ENCODE measurements at regions not wholly inside any gene's neighbourhood (a gene's known extent, or its start where the extent isn't known, plus 50 kb on each side); places are given as distances from the start of the nearest gene placed in this dataset.
A peak's percentile ranks its signal among the peaks of the same experiment; 100 is the strongest.

DNA sequence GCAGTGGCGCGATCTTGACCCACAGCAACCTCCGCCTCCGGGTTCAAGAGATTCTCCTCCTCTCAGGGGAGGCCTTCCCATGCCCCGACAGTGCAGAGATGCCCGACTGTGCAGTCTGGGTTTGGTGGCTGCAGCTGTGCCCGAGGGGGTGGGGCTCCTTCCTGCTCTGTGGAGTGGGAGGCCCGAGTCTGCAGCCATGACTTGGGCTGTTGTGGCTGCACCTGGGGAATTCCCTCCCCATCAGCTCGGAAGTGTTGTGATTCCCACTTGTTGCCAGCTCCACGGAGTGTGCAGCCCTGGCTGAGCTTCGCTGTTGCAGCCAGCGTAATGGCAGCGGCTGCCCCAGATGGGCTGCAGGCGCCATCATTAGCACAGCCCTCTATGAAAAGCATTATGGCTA is 66.4 kb upstream of the SMIM36 start:
- intact Hi-C loops (cut with DNase I) = no loop called here
- Histone ChIP-seq H3K36me3 (no peaks in the 10 kb centered on the region), H3K4me1 (peaks cover 0 to 20% (median 0%) of the 10 kb centered on the region in 12 donors), H3K27me3 (peaks cover 0 to 4% (median 0%) of the 10 kb centered on the region in 9 donors), H3K27ac (peak overlapping the region; percentile 55 to 94 (median 78)), H3K4me3 (peak overlapping the region in 11 of 12 donors; percentile 5 to 53 (median 36)), H3K9me3 (no peaks in the 10 kb centered on the region)
- peak; percentile 23 to 68 (median 52) for DNase-seq
- peak; percentile 48 to 79 (median 61) for ATAC-seq
- WGBS, 4 donors = 57 to 78% (median 67%) methylated on average over 11 to 14 of the region's 14 CpGs
- TF ChIP-seq POLR2A (IDR thresholded peaks at IDR 0.05) = no peak
- TF ChIP-seq, protein P1, sequence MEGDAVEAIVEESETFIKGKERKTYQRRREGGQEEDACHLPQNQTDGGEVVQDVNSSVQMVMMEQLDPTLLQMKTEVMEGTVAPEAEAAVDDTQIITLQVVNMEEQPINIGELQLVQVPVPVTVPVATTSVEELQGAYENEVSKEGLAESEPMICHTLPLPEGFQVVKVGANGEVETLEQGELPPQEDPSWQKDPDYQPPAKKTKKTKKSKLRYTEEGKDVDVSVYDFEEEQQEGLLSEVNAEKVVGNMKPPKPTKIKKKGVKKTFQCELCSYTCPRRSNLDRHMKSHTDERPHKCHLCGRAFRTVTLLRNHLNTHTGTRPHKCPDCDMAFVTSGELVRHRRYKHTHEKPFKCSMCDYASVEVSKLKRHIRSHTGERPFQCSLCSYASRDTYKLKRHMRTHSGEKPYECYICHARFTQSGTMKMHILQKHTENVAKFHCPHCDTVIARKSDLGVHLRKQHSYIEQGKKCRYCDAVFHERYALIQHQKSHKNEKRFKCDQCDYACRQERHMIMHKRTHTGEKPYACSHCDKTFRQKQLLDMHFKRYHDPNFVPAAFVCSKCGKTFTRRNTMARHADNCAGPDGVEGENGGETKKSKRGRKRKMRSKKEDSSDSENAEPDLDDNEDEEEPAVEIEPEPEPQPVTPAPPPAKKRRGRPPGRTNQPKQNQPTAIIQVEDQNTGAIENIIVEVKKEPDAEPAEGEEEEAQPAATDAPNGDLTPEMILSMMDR (IDR thresholded peaks at IDR 0.05) = no peak

DNA sequence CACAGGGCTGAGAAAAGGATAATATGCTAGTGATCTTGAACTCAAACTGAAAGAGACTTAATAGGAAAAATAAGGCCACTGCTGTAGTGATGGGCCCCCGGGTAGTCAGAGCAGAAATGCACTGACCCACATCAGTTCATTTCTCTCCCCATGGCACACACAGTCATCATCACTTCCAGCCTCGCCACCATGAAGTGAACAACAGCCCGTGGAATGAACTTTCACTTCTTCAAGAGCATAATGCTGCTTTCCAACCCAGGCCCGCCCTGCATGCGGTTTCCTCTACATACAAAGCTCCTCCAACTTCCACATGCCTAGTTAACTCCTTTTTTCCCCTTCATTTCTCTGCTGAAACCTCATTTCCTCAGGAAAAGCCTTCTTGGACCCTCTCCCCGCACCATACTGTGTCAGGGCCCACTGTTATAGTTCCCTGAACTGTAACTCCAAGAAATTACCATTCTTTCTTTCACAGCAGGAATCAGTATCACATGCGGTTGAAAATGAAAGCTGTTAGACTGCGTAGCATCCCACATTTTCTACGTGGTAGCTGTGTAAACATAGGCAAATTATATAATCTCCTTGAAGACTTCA is 65.8 kb upstream of the SMIM36 start:
- DNase-seq (peak; percentile 40 to 72 (median 46)), ATAC-seq (peak; percentile 65 to 88 (median 76))
- Histone ChIP-seq H3K4me3 (peak overlapping the region in 11 of 12 donors; percentile 6 to 53 (median 36)), H3K4me1 (peaks cover 0 to 20% (median 0%) of the 10 kb centered on the region in 12 donors), H3K36me3 (no peaks in the 10 kb centered on the region), H3K27ac (peak overlapping the region; percentile 55 to 94 (median 78)), H3K27me3 (peaks cover 0 to 4% (median 0%) of the 10 kb centered on the region in 9 donors), H3K9me3 (no peaks in the 10 kb centered on the region)
- intact Hi-C loops (cut with DNase I) = no loop called here
- 33 to 43% (median 40%) methylated on average over 9 of the region's 9 CpGs for WGBS, 4 donors
- no peak for TF ChIP-seq POLR2A (IDR thresholded peaks at IDR 0.05)
- TF ChIP-seq, protein P1 (IDR thresholded peaks at IDR 0.05) = no peak

DNA sequence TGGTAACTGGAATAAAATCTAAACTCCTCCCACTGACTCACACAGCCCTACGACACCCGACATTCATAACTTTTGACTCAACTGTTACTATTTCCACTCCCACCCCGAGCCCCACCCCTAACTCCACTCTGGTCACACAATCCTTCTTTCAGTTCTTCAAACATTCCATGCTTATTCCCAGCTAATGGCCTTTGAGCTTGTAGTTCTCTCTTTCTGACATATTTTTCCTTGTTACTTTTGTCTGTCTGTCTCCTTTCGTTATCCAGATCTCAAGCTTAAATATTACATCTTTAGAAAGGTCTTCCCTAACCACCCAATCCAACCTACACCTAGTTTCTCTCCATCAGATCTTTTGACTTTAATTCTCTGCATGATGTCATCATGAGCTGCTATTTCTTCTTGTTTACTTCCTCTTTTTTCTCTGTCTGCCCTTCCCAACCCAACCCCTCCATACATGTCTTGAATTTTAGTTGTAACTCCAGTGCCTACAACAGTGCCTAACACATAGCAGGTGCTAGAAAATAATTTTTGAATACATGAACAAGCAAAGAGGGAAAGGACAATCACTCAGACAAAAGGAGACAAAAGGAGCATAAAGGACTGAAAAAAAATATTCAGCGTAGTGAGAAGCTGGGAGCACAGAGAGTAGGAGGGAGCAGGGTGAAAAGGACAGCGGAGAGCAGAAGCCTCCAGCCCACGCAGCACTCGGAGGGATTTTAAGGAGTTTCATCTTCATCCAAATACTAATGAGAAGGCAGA is 65.2 kb upstream of the SMIM36 start:
- Histone ChIP-seq H3K4me3 (peak overlapping the region in 8 of 12 donors; percentile 34 to 53 (median 40)), H3K27ac (peak overlapping the region; percentile 55 to 94 (median 78)), H3K27me3 (peaks cover 0 to 5% (median 0%) of the 10 kb centered on the region in 9 donors), H3K4me1 (peaks cover 0 to 20% (median 0%) of the 10 kb centered on the region in 12 donors), H3K36me3 (no peaks in the 10 kb centered on the region), H3K9me3 (no peaks in the 10 kb centered on the region)
- DNase-seq (peak in 1 of 5 donors; percentile 46), ATAC-seq (peak; percentile 29 to 86 (median 69))
- no peak for TF ChIP-seq POLR2A (IDR thresholded peaks at IDR 0.05)
- TF ChIP-seq, protein P1 (IDR thresholded peaks at IDR 0.05) = no peak
- intact Hi-C loops (cut with DNase I) = no loop called here
- WGBS, 4 donors = 55 to 66% (median 60%) methylated on average over 8 of the region's 8 CpGs

DNA sequence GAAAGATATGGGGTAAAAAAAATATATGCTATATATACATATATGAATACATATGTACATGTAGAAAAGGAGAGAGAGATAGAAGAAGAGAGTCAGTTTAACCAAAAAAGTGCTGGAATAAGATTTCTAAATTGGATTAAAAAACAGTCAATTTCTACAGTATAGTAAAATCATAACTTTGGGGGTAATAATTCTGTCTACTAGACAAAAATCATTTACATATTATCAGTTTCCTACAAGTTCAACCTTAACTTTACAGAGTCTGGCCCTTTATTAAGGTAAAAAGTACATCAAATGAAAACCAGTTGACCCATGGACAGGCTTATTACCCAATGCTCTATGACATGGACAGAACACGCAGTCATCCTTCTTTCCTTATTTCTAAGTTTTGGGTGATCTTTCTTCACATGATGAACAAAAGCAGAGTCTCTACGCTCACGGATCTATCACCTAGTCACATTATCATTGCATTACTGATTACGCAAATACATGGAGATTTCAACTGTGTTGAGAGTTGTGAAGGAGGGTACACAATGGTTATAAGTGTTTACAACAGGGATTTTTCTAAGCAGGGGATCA is 63.9 kb upstream of the SMIM36 start:
- WGBS, 4 donors = 92 to 98% (median 94%) methylated on average over 4 of the region's 4 CpGs
- intact Hi-C loops (cut with DNase I) = no loop called here
- TF ChIP-seq, protein P1 (IDR thresholded peaks at IDR 0.05) = no peak
- TF ChIP-seq POLR2A (IDR thresholded peaks at IDR 0.05) = no peak
- H3K27ac ChIP-seq = peak overlapping the region in 2 of 12 donors; percentile 76 to 94
- no peak for DNase-seq
- no peak for ATAC-seq
- H3K9me3 ChIP-seq = no peaks in the 10 kb centered on the region
- peaks cover 0 to 10% (median 0%) of the 10 kb centered on the region in 9 donors for H3K27me3 ChIP-seq
- no peaks in the 10 kb centered on the region for H3K36me3 ChIP-seq
- H3K4me1 ChIP-seq = peaks cover 0 to 20% (median 0%) of the 10 kb centered on the region in 12 donors
- H3K4me3 ChIP-seq = no peak overlapping the region
